ENCODE measurements at regions not wholly inside any gene's neighbourhood (a gene's known extent, or its start where the extent isn't known, plus 50 kb on each side); places are given as distances from the start of the nearest gene placed in this dataset.

- Mint-ChIP-seq H3K9me3 (no peaks in the 10 kb centered on the region), H3K4me1 (ENCODE audit: low read depth) (no peaks in the 10 kb centered on the region), H3K36me3 (ENCODE audit: low read depth) (no peaks in the 10 kb centered on the region), H3K27ac (no peak overlapping the region), H3K4me3 (no peak overlapping the region), H3K27me3 (ENCODE audit: insufficient read depth) (peaks cover 11% of the 10 kb centered on the region; the same call in 1 of the 2 replicates)
- TF ChIP-seq CTCF (IDR thresholded peaks at IDR 0.05): no peak
- no peak for DNase-seq
Measured at GRCh38 chr5:38048400-38048799, 208.6 kb upstream of the GDNF start.

DNA sequence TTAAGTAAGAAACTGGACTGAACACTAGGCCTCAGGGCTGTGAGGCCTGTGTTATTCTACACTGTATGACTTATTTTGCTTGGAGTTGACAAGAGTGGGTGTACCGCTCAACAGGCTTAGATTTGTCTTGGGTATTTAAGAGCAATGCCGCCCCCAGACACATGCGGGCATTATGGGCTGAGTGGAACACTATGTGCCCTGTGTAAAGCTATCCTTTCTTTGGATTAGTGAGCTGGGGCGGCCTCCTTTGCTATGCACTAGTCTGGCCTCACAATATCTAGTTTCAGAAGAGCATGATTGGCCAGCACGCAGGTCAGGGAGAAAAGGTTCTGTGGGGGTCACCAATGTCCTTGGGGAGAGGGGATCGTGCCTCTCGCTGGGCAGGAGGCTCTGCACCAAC, 206.3 kb upstream of the GDNF start:
- Mint-ChIP-seq H3K9me3 (no peaks in the 10 kb centered on the region), H3K4me1 (ENCODE audit: low read depth) (no peaks in the 10 kb centered on the region), H3K27ac (no peak overlapping the region), H3K36me3 (ENCODE audit: low read depth) (no peaks in the 10 kb centered on the region), H3K4me3 (no peak overlapping the region), H3K27me3 (ENCODE audit: insufficient read depth) (peaks cover 11% of the 10 kb centered on the region; the same call in 1 of the 2 replicates)
- no peak for DNase-seq
- no peak for TF ChIP-seq CTCF (IDR thresholded peaks at IDR 0.05)

DNA sequence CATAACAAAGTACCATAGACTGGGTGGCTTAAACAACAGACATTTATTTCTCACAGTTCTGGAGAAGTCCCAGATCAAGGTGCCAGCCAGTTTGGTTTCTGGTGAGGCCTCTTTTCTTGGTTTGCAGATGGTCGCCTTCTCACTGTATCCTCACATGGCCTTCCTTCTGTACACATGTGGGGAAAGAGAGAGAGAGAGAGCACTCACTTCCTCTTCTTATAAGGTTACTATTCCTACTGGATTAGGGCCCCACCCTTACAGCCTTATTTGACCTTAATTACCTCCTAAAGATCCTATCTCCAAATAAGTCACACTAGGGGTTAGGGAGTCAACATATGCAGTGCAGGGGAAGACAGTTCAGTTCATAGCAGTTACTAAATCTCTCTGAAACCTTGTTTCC, 205.6 kb upstream of the GDNF start:
- peaks cover 13% of the 10 kb centered on the region; the same call in 1 of the 2 replicates for H3K27me3 Mint-ChIP-seq (ENCODE audit: insufficient read depth)
- no peak overlapping the region for H3K27ac Mint-ChIP-seq
- H3K9me3 Mint-ChIP-seq: no peaks in the 10 kb centered on the region
- no peak for DNase-seq
- no peak overlapping the region for H3K4me3 Mint-ChIP-seq
- H3K36me3 Mint-ChIP-seq (ENCODE audit: low read depth): no peaks in the 10 kb centered on the region
- TF ChIP-seq CTCF (IDR thresholded peaks at IDR 0.05): no peak
- H3K4me1 Mint-ChIP-seq (ENCODE audit: low read depth): no peaks in the 10 kb centered on the region

DNA sequence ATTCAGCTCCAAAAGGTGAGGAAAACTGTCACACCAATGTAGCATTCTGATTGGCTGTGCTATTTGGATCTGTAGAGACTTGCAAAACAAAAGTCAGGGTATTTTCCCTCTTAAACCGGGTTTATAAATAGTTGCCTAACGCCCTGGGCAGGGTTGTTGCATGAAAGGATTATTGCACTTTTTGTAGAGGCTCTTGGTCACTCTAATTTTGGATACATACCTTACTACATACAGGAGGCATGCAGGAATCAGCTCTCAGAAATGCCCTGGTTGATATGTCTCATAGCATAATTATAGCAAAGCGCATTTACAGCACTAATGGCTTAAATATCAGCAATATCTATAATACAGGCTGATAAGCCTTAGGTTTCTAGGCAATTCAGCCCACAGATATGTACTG, 200.0 kb upstream of the GDNF start:
- H3K4me3 Mint-ChIP-seq: no peak overlapping the region
- H3K4me1 Mint-ChIP-seq (ENCODE audit: low read depth): no peaks in the 10 kb centered on the region

GRCh38 chr5:38039091-38039490, 199.2 kb upstream of the GDNF start:
- TF ChIP-seq CTCF (IDR thresholded peaks at IDR 0.05): no peak
- no peaks in the 10 kb centered on the region for H3K36me3 Mint-ChIP-seq (ENCODE audit: low read depth)
- DNase-seq: no peak
- no peaks in the 10 kb centered on the region for H3K4me1 Mint-ChIP-seq (ENCODE audit: low read depth)
- no peaks in the 10 kb centered on the region; the same call in 1 of the 2 replicates for H3K9me3 Mint-ChIP-seq
- no peak overlapping the region for H3K27ac Mint-ChIP-seq
- H3K4me3 Mint-ChIP-seq: no peak overlapping the region
- peaks cover 20% of the 10 kb centered on the region for H3K27me3 Mint-ChIP-seq (ENCODE audit: insufficient read depth)

More for the DNA sequence above, 200.0 kb upstream of the GDNF start:
- no peak overlapping the region for H3K27ac Mint-ChIP-seq
- no peak for DNase-seq
- H3K9me3 Mint-ChIP-seq: no peaks in the 10 kb centered on the region; the same call in 1 of the 2 replicates
- no peaks in the 10 kb centered on the region for H3K36me3 Mint-ChIP-seq (ENCODE audit: low read depth)
- no peak for TF ChIP-seq CTCF (IDR thresholded peaks at IDR 0.05)
- peaks cover 22% of the 10 kb centered on the region for H3K27me3 Mint-ChIP-seq (ENCODE audit: insufficient read depth)

DNA sequence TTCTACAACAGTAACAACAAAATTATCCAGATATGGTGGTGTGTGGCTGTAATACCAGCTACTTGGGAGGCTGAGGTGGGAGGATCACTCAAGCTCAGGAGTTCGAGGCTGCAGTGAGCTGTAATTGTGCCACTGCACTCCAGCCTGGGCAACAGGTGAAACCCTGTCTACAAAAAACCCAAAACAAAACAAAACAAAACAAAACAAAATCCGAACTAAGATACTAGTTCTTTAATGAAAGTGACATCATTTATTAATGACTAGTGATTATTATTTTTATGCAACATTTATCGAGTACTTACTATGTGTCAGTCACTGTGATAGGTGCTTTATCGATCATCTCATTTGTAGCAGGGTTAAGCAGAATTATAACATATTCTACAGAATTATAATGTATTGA, 196.9 kb upstream of the GDNF start:
- Mint-ChIP-seq H3K27ac (no peak overlapping the region), H3K4me3 (no peak overlapping the region), H3K4me1 (ENCODE audit: low read depth) (no peaks in the 10 kb centered on the region), H3K36me3 (ENCODE audit: low read depth) (no peaks in the 10 kb centered on the region), H3K9me3 (no peaks in the 10 kb centered on the region; the same call in 1 of the 2 replicates), H3K27me3 (ENCODE audit: insufficient read depth) (peaks cover 12% of the 10 kb centered on the region)
- TF ChIP-seq CTCF (IDR thresholded peaks at IDR 0.05): no peak
- no peak for DNase-seq

Data from HFFc6 (cell line).